A673 (cell line): ENCODE measurements at regions not wholly inside any gene's neighbourhood (a gene's known extent, or its start where the extent isn't known, plus 50 kb on each side); places are given as distances from the start of the nearest gene placed in this dataset.
A peak's percentile ranks its signal among the peaks of the same experiment; 100 is the strongest.

ENCODE experiments used
- BruUV-seq: library from RNA; stranded (reverse); fragments of 400-500 nt; replicated peaks from 2 replicates; lab custom pipeline; 2021; lab: Mats Ljungman, UMichigan
- CTCF ChIA-PET: fragments of 300-600 bp; sonication (Branson Sonifier 250); formaldehyde crosslinking; loops from one replicate; lab custom pipeline; 2022; ENCODE audit warnings: antibody characterized with exemption; lab: Charles Lee
- POLR2A ChIA-PET: fragments of 300-600 bp; sonication (Branson Sonifier 250); formaldehyde crosslinking; loops from one replicate; lab custom pipeline; 2022; ENCODE audit warnings: antibody characterized with exemption; ENCODE audit not compliant: low non-redundant PET; lab: Charles Lee
- DNase-seq: peaks from one replicate; pipeline ENCODE4 v3.0.0-alpha.2; 2015; ENCODE audit warnings: low spot score
- H3K27ac ChIP-seq: fragments of 200-600 bp; sonication (generic); 2 replicates; pipeline ENCODE4 v1.5.1; 2016; ENCODE audit warnings: mixed run types, low read depth, mild to moderate bottlenecking, mixed read lengths, antibody characterized with exemption, low read length; ENCODE audit not compliant: poor library complexity, severe bottlenecking
- H3K27me3 ChIP-seq: fragments of 200-600 bp; sonication (generic); replicated peaks from 2 replicates; pipeline ENCODE4 v1.6.1; 2017; ENCODE audit warnings: mixed run types, low read depth, mild to moderate bottlenecking, mixed read lengths, antibody characterized with exemption, low read length; ENCODE audit not compliant: insufficient read depth, poor library complexity
- H3K36me3 ChIP-seq: fragments of 200-600 bp; sonication (generic); 2 replicates; pipeline ENCODE4 v1.6.1; 2016; ENCODE audit warnings: mixed run types, mild to moderate bottlenecking, mixed read lengths, antibody characterized with exemption, low read length; ENCODE audit not compliant: insufficient read depth, poor library complexity, severe bottlenecking
- H3K4me1 ChIP-seq: fragments of 200-600 bp; sonication (generic); 2 replicates; pipeline ENCODE4 v1.6.1; 2017; ENCODE audit warnings: mixed run types, mild to moderate bottlenecking, mixed read lengths, antibody characterized with exemption, low read length; ENCODE audit not compliant: insufficient read depth, poor library complexity, severe bottlenecking
- H3K4me3 ChIP-seq: fragments of 200-600 bp; sonication (generic); 2 replicates; pipeline ENCODE4 v1.5.1; 2016; ENCODE audit warnings: low read depth, mixed run types, mild to moderate bottlenecking, mixed read lengths, low read length; ENCODE audit not compliant: poor library complexity, severe bottlenecking
- H3K9me3 ChIP-seq: fragments of 200-600 bp; sonication (generic); 2 replicates; pipeline ENCODE4 v1.6.1; 2016; ENCODE audit warnings: mixed run types, low read depth, mild to moderate bottlenecking, mixed read lengths, antibody characterized with exemption, low read length; ENCODE audit not compliant: poor library complexity, severe bottlenecking
- EZH2 ChIP-seq: fragments of 200-600 bp; sonication (generic); IDR thresholded peaks from 2 replicates; pipeline ENCODE4 v1.6.1; 2017; ENCODE audit warnings: borderline replicate concordance, low read depth, mild to moderate bottlenecking, mixed read lengths, antibody characterized with exemption, low read length; ENCODE audit not compliant: poor library complexity, severe bottlenecking
- intact Hi-C: fragments of 100-400 bp; cut with micrococcal nuclease; formaldehyde crosslinking; loops from one replicate; pipeline ENCODE4 v1.10.0; 2022; ENCODE audit not compliant: unreplicated experiment
- TF ChIP-seq, protein P1 (sequence below): fragments of 300-800, 200-600 bp; sonication (generic); conservative IDR thresholded peaks from 2 replicates; pipeline ENCODE4 v1.5.1; 2017; ENCODE audit warnings: low read depth, mild to moderate bottlenecking, antibody characterized with exemption, low read length, moderate library complexity, mixed read lengths

- BruUV-seq, result no TSS peak
- no peak for TF ChIP-seq EZH2
- TF ChIP-seq, protein P1, sequence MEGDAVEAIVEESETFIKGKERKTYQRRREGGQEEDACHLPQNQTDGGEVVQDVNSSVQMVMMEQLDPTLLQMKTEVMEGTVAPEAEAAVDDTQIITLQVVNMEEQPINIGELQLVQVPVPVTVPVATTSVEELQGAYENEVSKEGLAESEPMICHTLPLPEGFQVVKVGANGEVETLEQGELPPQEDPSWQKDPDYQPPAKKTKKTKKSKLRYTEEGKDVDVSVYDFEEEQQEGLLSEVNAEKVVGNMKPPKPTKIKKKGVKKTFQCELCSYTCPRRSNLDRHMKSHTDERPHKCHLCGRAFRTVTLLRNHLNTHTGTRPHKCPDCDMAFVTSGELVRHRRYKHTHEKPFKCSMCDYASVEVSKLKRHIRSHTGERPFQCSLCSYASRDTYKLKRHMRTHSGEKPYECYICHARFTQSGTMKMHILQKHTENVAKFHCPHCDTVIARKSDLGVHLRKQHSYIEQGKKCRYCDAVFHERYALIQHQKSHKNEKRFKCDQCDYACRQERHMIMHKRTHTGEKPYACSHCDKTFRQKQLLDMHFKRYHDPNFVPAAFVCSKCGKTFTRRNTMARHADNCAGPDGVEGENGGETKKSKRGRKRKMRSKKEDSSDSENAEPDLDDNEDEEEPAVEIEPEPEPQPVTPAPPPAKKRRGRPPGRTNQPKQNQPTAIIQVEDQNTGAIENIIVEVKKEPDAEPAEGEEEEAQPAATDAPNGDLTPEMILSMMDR, result no peak
- intact Hi-C loops, result no loop called here
- H3K27ac ChIP-seq, result no peak overlapping the region
- H3K9me3 ChIP-seq, result no peaks in the 10 kb centered on the region
- peaks cover 17% of the 10 kb centered on the region for H3K4me1 ChIP-seq
- no peaks in the 10 kb centered on the region for H3K27me3 ChIP-seq
- POLR2A ChIA-PET, result no interaction called here
- H3K4me3 ChIP-seq, result no peak overlapping the region
- DNase-seq, result no peak
- CTCF ChIA-PET, result no interaction called here
- no peaks in the 10 kb centered on the region for H3K36me3 ChIP-seq
Observed at GRCh38 chr3:88955274-88955673, 152.1 kb upstream of the EPHA3 start.

DNA sequence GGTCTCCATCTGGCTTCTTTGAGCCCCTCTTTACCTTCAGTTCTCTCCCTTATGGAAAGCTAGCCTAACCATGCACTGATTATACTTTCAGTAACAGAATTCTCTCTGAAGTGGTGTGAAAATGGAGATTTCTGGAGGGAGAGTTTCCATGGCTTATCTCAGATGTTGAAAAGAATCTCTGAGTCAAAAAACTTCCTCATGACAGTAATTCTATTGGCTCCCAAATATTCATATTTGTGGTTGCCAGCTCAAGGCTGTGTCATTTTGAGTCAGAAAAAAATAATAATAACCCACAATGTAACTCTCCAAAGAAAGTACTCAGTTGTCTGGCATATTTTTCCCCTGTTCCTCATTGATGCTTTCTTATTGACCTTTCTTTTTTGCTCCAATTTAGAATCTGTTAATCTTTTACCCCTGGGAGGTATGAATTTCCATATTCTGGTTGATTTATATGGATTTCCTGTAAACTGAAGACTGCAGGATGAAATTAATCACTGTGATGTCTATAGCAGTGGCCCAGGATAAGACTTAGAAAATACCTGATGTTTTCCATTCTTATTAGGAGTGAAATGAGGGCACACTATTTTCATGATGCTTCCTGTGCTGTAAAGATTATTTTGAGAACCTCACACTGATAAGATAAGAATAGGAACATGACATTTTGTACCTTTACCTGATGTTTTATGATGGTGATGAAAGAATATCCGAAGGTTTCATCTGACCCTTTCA, 149.5 kb upstream of the EPHA3 start:
- intact Hi-C loops, result no loop called here
- Histone ChIP-seq H3K27me3 (no peaks in the 10 kb centered on the region), H3K4me1 (peaks cover 17% of the 10 kb centered on the region), H3K4me3 (no peak overlapping the region), H3K9me3 (no peaks in the 10 kb centered on the region), H3K36me3 (no peaks in the 10 kb centered on the region), H3K27ac (peak overlapping the region; percentile 18)
- DNase-seq, result peak; percentile 20
- TF ChIP-seq EZH2, result no peak
- TF ChIP-seq, protein P1, result no peak
- ChIA-PET POLR2A (no interaction called here), CTCF (no interaction called here)
- no TSS peak for BruUV-seq

GRCh38 chr3:88960019-88960418, 147.4 kb upstream of the EPHA3 start:
- intact Hi-C loops, result no loop called here
- ChIA-PET CTCF (no interaction called here), POLR2A (no interaction called here)
- Histone ChIP-seq H3K27ac (no peak overlapping the region), H3K9me3 (no peaks in the 10 kb centered on the region), H3K27me3 (no peaks in the 10 kb centered on the region), H3K4me1 (peaks cover 17% of the 10 kb centered on the region), H3K36me3 (no peaks in the 10 kb centered on the region), H3K4me3 (no peak overlapping the region)
- BruUV-seq, result no TSS peak
- DNase-seq, result no peak
- TF ChIP-seq EZH2, result no peak
- TF ChIP-seq, protein P1, result no peak
